Fibroblast of skin of scalp (primary cell): ENCODE measurements at regions not wholly inside any gene's neighbourhood (a gene's known extent, or its start where the extent isn't known, plus 50 kb on each side); places are given as distances from the start of the nearest gene placed in this dataset.
A peak's percentile ranks its signal among the peaks of the same experiment; 100 is the strongest.

ENCODE experiments used
- DNase-seq: peaks from one replicate; pipeline ENCODE4 v3.0.0-alpha.2; 2013

DNA sequence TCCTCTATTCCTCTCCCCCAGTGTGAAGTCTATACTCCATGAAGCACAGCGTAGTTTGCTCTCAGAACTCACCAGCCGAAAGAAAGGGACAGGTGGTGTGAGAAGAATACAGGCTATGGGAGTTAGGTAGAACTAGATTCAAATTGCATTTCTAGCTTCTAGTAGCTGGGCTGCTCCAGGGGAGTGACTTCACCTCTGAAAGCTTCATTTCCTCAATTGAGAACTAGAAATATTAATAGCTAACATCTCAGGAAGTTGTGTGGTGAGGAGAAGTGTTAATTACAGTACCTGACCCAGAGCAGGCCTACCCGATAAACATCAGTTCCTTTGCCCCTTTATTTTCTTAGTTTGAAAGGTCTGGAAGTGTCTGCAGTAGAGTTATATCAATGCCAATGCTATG lies 484.7 kb upstream of the TENM4 start:
- DNase-seq: no peak

- DNase-seq: no peak
Observed at GRCh38 chr11:79922641-79923040, 481.8 kb upstream of the TENM4 start.

GRCh38 chr11:79920480-79920879 lies 479.6 kb upstream of the TENM4 start:
- no peak for DNase-seq

DNA sequence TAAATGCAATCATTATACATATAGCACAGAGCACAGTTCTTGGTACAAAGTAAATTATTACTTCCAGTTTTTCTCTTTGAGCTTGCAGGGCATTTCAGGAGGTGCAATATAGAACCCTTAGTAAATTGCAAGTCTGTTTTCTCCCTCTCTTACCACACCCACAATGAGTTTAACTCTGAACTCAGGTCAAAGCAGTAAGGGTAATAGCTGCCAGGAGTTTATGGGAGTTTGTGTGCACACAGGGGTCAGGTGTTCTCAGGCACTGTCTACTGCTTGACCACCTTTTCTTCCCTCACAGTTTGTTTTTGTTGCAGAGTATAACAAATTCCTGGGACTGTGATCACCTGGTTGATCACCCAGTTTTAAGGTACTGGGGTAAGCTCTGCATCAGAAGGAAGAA lies 478.5 kb upstream of the TENM4 start:
- no peak for DNase-seq

DNA sequence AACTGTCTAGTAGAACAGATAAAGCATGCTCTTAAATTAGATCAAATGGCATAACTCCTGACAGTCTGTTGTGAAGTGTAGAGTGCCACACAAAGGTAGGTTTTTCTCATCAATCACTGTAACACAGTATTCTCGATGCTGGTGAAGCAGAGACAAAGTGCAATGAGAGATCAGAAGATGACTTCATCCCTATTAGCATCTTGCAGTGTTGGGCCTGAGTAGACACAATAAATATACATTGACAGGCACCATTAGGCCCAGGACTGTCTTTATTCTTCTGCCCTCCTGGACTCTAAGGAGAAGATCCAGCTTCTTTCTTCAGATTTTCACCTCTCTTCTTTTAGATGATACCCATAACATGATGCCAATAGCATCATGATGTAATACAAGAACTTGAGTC lies 478.0 kb upstream of the TENM4 start:
- DNase-seq: no peak

GRCh38 chr11:79906164-79906563 lies 465.3 kb upstream of the TENM4 start:
- no peak for DNase-seq

DNA sequence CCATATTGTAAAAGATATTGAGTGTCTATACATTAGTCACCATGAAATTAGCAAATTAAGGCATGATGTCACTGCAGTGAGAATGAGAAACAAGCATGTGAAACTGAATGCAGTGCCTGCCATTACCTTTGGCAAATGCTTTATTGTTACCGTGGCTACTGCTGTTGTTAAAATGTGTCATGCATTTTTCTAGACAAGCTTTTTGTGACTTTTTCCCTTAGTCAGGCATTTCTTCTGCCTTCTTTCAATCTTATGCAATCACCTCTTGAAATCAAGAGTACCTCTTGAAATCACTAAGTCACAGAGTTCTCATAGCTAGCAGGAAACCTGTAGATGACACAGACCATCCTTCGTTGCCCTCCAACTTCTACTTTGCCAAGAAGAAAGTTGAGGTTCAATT lies 461.7 kb upstream of the TENM4 start:
- peak; percentile 67 for DNase-seq

DNA sequence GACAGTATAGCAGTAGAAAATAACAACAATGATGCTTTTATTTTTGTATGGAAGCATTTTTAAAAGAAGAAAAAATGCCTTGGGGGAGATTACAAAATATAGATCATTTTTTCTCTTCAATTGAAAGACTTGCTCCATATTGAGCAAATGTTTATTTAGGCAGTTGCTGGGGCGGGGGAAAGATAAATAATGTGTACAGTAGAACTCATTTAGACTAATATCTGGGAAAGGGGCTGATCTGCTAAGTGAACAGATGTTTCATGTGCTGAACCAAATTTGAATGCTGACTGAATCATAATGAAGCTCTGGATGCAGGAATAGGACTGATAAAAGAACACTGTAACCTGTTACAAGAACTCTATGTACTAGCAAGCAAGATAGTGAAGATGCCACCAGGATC lies 457.1 kb upstream of the TENM4 start:
- no peak for DNase-seq

DNA sequence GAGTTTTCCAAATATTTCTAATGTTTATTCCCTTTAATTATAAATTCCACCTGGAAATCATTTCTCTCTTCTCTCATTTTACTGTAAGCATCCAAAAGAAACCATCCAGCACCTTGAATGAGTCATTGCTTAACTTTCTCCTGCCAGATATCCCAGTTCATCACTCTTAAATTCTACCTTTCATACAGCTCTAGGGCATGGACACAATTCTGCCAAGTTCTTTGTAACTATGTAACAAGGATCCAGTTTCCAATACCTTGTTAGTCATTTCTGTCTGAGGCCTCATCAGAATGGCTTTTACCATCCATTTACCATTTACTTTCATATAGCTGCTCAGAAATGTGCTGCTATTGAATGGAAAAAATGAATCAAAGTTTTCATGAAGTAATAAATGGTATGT lies 455.4 kb upstream of the TENM4 start:
- DNase-seq: no peak

- no peak for DNase-seq
Observed at GRCh38 chr11:79894111-79894510, 453.3 kb upstream of the TENM4 start.

GRCh38 chr11:79890272-79890671 lies 449.4 kb upstream of the TENM4 start:
- DNase-seq: no peak

- DNase-seq: peak; percentile 7
Observed at GRCh38 chr11:79864882-79865281, 424.1 kb upstream of the TENM4 start.

DNA sequence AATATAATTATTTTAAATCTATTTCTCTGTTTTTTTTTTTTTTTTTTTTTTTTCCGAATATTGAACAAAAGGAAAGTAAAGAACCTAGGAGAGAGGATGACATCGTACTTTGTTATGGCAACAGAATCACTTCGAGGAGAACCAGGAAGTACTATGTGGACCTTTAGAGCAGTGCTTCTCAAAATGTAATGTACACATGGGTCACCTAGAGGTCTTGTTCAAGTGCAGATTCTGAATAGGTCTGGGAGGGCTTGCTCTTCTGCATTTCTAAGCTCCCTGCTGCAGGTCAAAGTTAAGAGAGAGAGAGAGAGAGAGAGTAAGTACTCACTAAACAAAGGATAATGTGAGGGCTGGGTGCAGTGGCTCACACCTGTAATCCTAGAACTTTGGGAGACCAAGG lies 419.5 kb upstream of the TENM4 start:
- DNase-seq: no peak

GRCh38 chr11:79857377-79858214 lies 416.8 kb upstream of the TENM4 start:
- DNase-seq: no peak

- no peak for DNase-seq
Observed at GRCh38 chr11:79852176-79852575, 411.3 kb upstream of the TENM4 start.

DNA sequence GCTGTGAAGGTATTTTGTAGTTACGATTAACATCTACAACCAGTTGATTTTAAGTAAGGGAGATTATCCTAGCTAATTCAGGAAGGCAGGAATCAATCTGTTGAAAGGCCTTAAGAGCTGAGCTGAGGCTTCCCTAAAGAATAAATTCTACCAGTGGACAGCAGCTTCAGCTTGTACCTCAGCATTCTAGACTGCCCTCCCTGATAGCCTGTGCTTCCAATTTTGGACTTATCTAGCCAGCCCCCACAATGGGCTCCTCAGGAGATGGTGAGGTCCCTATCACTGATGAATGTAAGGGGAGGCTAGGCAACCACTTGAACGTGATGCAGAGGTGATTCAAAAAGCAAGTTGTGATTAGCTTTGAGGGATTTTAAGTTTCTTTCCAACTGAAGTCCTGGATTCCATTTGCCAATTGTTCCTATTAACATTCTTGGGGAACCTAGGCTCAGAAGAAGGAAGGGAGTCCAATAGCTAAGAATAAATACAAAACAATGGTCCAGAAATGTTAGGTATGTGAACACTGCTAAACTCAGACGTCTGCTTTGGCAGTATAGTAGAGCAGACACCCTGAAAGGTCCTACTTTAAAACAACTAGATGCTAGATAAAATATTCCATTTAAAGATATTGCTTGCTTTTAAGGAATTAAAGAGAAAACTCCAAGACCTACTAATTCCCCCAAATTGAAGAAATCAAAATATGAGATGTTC lies 404.3 kb upstream of the TENM4 start:
- DNase-seq: no peak

GRCh38 chr11:79834015-79834414 lies 393.2 kb upstream of the TENM4 start:
- no peak for DNase-seq

DNA sequence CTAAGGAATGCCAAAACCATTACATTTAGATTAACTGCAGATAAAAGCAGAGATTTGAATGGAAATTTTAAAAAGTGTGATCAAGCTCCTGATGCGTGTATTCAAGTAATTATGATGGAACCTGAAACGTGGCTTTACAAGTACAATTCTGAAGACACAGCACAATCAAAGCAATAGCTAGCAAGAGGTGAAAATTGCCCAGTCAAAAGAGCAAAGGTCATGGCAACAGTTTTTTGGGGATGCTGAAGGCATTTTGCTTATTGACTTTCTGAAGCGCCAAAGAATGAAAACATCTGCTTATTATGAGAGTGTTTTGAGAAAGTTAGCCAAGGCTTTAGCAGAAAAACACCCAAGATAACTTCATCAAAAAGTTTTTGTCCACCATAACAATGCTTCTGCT lies 389.6 kb upstream of the TENM4 start:
- no peak for DNase-seq

GRCh38 chr11:79829891-79830290 lies 389.1 kb upstream of the TENM4 start:
- DNase-seq: no peak

DNA sequence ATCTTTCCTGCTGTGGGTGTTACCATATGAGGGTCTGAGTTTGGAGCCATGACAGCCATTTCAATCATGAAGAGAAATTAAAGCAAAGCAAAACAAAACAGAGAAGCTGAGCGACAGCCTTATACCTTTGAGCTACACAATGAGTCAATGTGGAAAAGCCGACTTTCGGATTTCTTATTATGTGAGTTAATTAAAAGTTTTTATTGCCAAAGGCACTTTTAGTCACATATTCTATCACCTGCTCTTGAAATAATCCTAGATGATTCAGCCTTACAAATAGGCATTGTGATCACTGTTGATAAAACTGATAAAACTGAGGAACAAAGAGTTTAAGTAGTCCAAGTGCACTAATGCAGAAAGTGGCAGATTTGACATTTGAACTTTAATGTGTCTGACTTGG lies 381.9 kb upstream of the TENM4 start:
- DNase-seq: no peak

DNA sequence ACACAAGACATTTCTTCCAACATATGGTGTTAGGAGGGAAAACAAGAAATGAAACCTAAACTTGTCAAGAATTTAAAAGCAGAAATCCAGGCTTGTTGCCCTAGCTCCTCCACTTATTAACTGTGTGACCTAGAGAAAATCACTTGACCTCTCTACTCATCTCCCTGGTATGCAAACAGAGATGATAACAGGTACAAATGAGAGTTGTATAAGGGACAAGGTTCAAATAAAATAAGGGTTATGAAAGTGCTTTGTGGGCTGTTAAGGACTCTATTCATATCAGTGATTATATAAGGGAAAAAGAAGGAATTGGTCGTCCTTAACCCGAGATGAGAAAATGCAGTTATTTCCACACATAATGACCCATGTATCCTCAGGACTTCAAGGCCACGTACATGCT lies 372.7 kb upstream of the TENM4 start:
- no peak for DNase-seq

GRCh38 chr11:79809487-79809886 lies 368.7 kb upstream of the TENM4 start:
- no peak for DNase-seq

DNA sequence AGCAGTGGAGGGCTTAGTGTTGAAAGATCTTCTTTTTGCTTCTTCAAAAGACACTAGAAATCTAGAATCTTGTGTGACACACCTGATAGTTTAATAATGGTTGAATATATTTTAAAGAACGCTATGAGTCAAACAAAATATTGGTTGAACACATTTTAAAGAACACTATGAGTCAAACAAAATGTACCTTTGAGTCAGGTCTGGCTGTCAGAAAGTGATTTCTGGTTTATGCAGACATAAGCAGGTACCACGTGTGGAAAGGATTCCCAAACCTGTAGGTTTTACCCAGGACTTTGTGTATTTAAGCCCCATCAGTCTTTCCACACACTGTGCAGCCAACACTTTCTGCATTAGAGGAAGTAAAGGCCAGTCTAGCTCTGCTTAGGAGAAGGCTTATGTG lies 366.7 kb upstream of the TENM4 start:
- no peak for DNase-seq

DNA sequence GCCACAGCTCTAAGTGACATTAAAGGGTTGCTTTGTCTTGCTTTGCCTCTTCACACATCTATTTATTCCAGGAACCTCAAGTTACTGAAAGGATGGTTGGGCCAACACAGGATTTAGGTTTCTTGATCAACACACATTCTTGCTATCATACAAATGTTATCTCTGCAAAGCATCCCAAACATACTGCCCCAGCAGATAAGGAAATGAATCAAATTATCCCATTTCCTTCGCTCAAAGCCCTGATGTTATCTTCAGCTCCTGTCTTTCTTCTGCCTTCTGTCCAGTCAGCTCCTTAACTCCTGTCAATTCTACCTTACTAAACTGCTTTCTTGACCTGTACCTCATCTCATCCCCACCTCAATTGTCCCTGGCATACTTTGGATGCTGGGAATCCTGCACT lies 355.9 kb upstream of the TENM4 start:
- DNase-seq: no peak
